Neural cell (in vitro differentiated cells): ENCODE measurements at regions not wholly inside any gene's neighbourhood (a gene's known extent, or its start where the extent isn't known, plus 50 kb on each side); places are given as distances from the start of the nearest gene placed in this dataset.

Experiments
- H2AFZ ChIP-seq: fragments of 200-600, 300-800 bp; sonication (generic), shearing (Covaris generic); 2 replicates; pipeline ENCODE4 v1.6.0; 2014; ENCODE audit warnings: low read depth, mild to moderate bottlenecking, antibody characterized with exemption, low read length, moderate library complexity
- H3F3A ChIP-seq: fragments of 200-600 bp; shearing (Covaris generic); 2 replicates; pipeline ENCODE4 v1.6.1; 2016; ENCODE audit warnings: mild to moderate bottlenecking, moderate library complexity, mixed read lengths, antibody characterized with exemption, low read length; ENCODE audit not compliant: insufficient read depth, poor library complexity, severe bottlenecking
- H3K27ac ChIP-seq: fragments of 200-600, 300-800 bp; sonication (generic), shearing (Covaris generic); 2 replicates; pipeline ENCODE4 v1.5.1; 2014; ENCODE audit warnings: mild to moderate bottlenecking, low read length, moderate library complexity
- H3K27me3 ChIP-seq: fragments of 300-800, 200-600 bp; sonication (generic), shearing (Covaris generic); 2 replicates; pipeline ENCODE4 v1.6.0; 2014; ENCODE audit warnings: mild to moderate bottlenecking, low read depth, low read length, moderate library complexity; ENCODE audit not compliant: insufficient read depth
- H3K36me3 ChIP-seq: fragments of 300-800, 200-600 bp; sonication (generic), shearing (Covaris generic); 2 replicates; pipeline ENCODE4 v1.5.1; 2014; ENCODE audit warnings: mild to moderate bottlenecking, antibody characterized with exemption, low read length, moderate library complexity; ENCODE audit not compliant: insufficient read depth
- H3K4me2 ChIP-seq: fragments of 300-800, 200-600 bp; sonication (generic), shearing (Covaris generic); 2 replicates; pipeline ENCODE4 v1.6.0; 2014; ENCODE audit warnings: mild to moderate bottlenecking, low read length
- H3K4me3 ChIP-seq: fragments of 300-800, 200-600 bp; sonication (generic), shearing (Covaris generic); 2 replicates; pipeline ENCODE4 v1.5.1; 2014; ENCODE audit warnings: mild to moderate bottlenecking, low read length, moderate library complexity
- H3K79me2 ChIP-seq: fragments of 200-600 bp; shearing (Covaris generic); replicated peaks from 2 replicates; pipeline ENCODE4 v1.6.0; 2014; ENCODE audit warnings: mild to moderate bottlenecking, low read length, moderate library complexity; ENCODE audit not compliant: insufficient read depth
- H3K9ac ChIP-seq: fragments of 300-800, 200-600 bp; sonication (generic), shearing (Covaris generic); 2 replicates; pipeline ENCODE4 v1.6.1; 2016; ENCODE audit warnings: mild to moderate bottlenecking, low read length, mixed read lengths
- H3K9me2 ChIP-seq: fragments of 200-600 bp; shearing (Covaris generic); 2 replicates; pipeline ENCODE4 v1.6.1; 2016; ENCODE audit warnings: mild to moderate bottlenecking, low read length, mixed read lengths; ENCODE audit not compliant: insufficient read depth
- H3K9me3 ChIP-seq: fragments of 200-600, 300-800 bp; sonication (generic), shearing (Covaris generic); 2 replicates; pipeline ENCODE4 v1.6.1; 2016; ENCODE audit warnings: mild to moderate bottlenecking, mixed run types, low read length, moderate library complexity, mixed read lengths
- H4K20me1 ChIP-seq: fragments of 200-600 bp; shearing (Covaris generic); 2 replicates; pipeline ENCODE4 v1.6.1; 2016; ENCODE audit warnings: mild to moderate bottlenecking, mixed run types; ENCODE audit not compliant: insufficient read depth
- EP300 ChIP-seq: fragments of 450-650 bp; conservative IDR thresholded peaks from 2 replicates; pipeline ENCODE4 v1.6.1; 2014; ENCODE audit warnings: antibody characterized with exemption, mild to moderate bottlenecking, moderate library complexity; ENCODE audit not compliant: poor library complexity, severe bottlenecking
- EZH2 ChIP-seq: fragments of 200-600, 300-800 bp; shearing (Covaris generic), sonication (generic); IDR thresholded peaks from 2 replicates; pipeline ENCODE4 v1.6.1; 2014; ENCODE audit warnings: antibody characterized with exemption, low read length, borderline replicate concordance, mild to moderate bottlenecking; ENCODE audit not compliant: insufficient read depth, poor library complexity, severe bottlenecking
- MXI1 ChIP-seq: fragments of 450-650 bp; conservative IDR thresholded peaks from 2 replicates; pipeline ENCODE4 v1.6.1; 2014; ENCODE audit warnings: antibody characterized with exemption, mild to moderate bottlenecking; ENCODE audit not compliant: poor library complexity, severe bottlenecking
- POLR2AphosphoS5 ChIP-seq: IDR thresholded peaks from 2 replicates; pipeline ENCODE4 v1.6.1; 2012
- RAD21 ChIP-seq: fragments of 450-650 bp; conservative IDR thresholded peaks from 2 replicates; pipeline ENCODE4 v1.6.1; 2014; ENCODE audit warnings: antibody characterized with exemption, mild to moderate bottlenecking, moderate library complexity
- SMC3 ChIP-seq: fragments of 450-650 bp; conservative IDR thresholded peaks from 2 replicates; pipeline ENCODE4 v1.6.1; 2014; ENCODE audit warnings: antibody characterized with exemption, mild to moderate bottlenecking, moderate library complexity; ENCODE audit not compliant: poor library complexity
- TAF1 ChIP-seq: IDR thresholded peaks from 2 replicates; pipeline ENCODE4 v1.6.1; 2012; ENCODE audit warnings: low read depth
- TF ChIP-seq, protein P1 (sequence below): IDR thresholded peaks from 2 replicates; pipeline ENCODE4 v1.6.1; 2012; ENCODE audit warnings: borderline replicate concordance
- TF ChIP-seq, protein P2 (sequence below): fragments of 450-650 bp; IDR thresholded peaks from 2 replicates; pipeline ENCODE4 v1.5.1; 2014; ENCODE audit warnings: antibody characterized with exemption, mild to moderate bottlenecking, moderate library complexity; ENCODE audit not compliant: poor library complexity, severe bottlenecking

DNA sequence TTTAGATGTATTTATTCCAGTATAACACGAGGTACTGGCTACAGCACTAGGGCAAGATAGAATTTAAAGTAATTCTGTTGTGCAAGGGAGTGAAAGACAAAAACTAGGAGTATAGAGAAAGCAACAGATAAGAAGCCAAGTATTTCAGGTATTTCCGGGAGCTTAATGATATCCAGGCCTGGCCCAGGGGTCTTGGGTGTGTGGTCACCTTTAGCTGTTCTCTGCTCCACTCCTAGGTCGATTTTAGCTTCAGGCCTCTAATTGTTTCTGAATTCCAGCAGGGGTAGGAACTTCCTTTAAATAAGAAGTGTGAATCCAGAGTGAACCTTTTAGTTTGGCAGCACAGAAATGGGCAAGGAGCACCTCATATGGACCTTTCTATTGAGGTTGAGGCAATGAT is 342.3 kb upstream of the MYT1L start:
- Histone ChIP-seq H3K79me2 (no peaks in the 10 kb centered on the region), H4K20me1 (no peaks in the 10 kb centered on the region), H3K4me3 (no peak overlapping the region), H2AFZ (no peak overlapping the region), H3K27ac (no peak overlapping the region), H3F3A (no peaks in the 10 kb centered on the region), H3K36me3 (no peaks in the 10 kb centered on the region), H3K4me2 (no peak overlapping the region), H3K9me3 (no peaks in the 10 kb centered on the region), H3K9ac (no peak overlapping the region), H3K27me3 (no peaks in the 10 kb centered on the region), H3K9me2 (no peaks in the 10 kb centered on the region)
- TF ChIP-seq EZH2 (no peak), POLR2AphosphoS5 (no peak), MXI1 (no peak), SMC3 (no peak), RAD21 (no peak), TAF1 (no peak), EP300 (no peak)
- TF ChIP-seq, protein P1, sequence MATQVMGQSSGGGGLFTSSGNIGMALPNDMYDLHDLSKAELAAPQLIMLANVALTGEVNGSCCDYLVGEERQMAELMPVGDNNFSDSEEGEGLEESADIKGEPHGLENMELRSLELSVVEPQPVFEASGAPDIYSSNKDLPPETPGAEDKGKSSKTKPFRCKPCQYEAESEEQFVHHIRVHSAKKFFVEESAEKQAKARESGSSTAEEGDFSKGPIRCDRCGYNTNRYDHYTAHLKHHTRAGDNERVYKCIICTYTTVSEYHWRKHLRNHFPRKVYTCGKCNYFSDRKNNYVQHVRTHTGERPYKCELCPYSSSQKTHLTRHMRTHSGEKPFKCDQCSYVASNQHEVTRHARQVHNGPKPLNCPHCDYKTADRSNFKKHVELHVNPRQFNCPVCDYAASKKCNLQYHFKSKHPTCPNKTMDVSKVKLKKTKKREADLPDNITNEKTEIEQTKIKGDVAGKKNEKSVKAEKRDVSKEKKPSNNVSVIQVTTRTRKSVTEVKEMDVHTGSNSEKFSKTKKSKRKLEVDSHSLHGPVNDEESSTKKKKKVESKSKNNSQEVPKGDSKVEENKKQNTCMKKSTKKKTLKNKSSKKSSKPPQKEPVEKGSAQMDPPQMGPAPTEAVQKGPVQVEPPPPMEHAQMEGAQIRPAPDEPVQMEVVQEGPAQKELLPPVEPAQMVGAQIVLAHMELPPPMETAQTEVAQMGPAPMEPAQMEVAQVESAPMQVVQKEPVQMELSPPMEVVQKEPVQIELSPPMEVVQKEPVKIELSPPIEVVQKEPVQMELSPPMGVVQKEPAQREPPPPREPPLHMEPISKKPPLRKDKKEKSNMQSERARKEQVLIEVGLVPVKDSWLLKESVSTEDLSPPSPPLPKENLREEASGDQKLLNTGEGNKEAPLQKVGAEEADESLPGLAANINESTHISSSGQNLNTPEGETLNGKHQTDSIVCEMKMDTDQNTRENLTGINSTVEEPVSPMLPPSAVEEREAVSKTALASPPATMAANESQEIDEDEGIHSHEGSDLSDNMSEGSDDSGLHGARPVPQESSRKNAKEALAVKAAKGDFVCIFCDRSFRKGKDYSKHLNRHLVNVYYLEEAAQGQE, result no peak
- TF ChIP-seq, protein P2, sequence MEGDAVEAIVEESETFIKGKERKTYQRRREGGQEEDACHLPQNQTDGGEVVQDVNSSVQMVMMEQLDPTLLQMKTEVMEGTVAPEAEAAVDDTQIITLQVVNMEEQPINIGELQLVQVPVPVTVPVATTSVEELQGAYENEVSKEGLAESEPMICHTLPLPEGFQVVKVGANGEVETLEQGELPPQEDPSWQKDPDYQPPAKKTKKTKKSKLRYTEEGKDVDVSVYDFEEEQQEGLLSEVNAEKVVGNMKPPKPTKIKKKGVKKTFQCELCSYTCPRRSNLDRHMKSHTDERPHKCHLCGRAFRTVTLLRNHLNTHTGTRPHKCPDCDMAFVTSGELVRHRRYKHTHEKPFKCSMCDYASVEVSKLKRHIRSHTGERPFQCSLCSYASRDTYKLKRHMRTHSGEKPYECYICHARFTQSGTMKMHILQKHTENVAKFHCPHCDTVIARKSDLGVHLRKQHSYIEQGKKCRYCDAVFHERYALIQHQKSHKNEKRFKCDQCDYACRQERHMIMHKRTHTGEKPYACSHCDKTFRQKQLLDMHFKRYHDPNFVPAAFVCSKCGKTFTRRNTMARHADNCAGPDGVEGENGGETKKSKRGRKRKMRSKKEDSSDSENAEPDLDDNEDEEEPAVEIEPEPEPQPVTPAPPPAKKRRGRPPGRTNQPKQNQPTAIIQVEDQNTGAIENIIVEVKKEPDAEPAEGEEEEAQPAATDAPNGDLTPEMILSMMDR, result no peak

DNA sequence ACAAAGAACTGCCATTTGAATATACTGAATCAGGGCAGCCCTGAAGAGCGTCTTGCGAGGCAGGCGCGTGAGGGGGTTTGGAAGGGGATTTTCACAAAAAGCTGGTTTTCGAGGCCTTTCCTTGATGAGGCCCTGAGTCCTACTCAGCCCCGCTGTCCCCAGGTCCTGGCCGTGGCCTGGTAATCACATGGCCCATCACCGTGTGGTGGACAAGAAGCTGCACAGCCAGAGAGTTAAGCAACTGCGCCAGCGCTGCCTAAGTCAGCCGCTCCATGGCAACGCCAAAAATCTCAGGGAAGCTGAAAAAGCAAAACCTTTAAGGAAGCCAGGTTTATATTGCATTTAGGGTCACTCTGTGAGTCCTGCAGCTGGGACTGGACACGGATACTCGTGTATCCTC is 341.2 kb upstream of the MYT1L start:
- H3F3A ChIP-seq, result no peaks in the 10 kb centered on the region
- no peak overlapping the region for H2AFZ ChIP-seq
- H3K27ac ChIP-seq, result no peak overlapping the region
- TF ChIP-seq EP300 (no peak), SMC3 (no peak), RAD21 (no peak), MXI1 (no peak), EZH2 (no peak), POLR2AphosphoS5 (no peak), TAF1 (no peak)
- TF ChIP-seq, protein P2, result no peak
- TF ChIP-seq, protein P1, result no peak
- no peak overlapping the region for H3K9ac ChIP-seq
- no peak overlapping the region for H3K4me3 ChIP-seq
- H3K9me3 ChIP-seq, result no peaks in the 10 kb centered on the region
- H3K27me3 ChIP-seq, result no peaks in the 10 kb centered on the region
- H4K20me1 ChIP-seq, result no peaks in the 10 kb centered on the region
- H3K36me3 ChIP-seq, result no peaks in the 10 kb centered on the region
- H3K4me2 ChIP-seq, result no peak overlapping the region
- H3K79me2 ChIP-seq, result no peaks in the 10 kb centered on the region
- no peaks in the 10 kb centered on the region for H3K9me2 ChIP-seq
